ENCODE measurements at regions not wholly inside any gene's neighbourhood (a gene's known extent, or its start where the extent isn't known, plus 50 kb on each side); places are given as distances from the start of the nearest gene placed in this dataset.

DNA sequence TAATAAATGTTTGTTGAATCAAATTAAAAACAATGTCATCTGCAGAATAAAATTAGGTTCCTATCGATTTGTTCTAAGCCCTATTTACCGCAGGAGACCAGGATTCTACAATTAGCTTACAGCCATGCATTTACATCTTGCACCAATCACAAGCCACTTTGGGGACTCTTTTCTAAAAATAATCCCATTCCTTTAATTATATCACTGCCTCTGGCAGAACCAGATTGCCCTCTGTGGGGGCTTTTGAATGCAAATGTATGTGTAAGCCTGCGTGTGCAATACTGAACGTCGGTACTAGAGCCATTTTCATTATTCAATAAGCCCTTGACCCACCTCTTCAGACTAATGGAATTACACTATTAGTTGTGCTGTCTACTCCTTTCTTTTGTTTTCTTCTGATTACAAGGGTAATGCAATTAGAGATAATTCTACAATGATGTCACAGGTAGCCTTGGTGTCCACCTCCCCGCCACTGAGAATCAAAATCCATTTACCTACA is 391.3 kb upstream of the XYLT1 start:
- no peak for DNase-seq

- no peak for DNase-seq
Measured at GRCh38 chr16:17858061-17858460, 387.3 kb upstream of the XYLT1 start.

GRCh38 chr16:17853958-17854357 is 383.2 kb upstream of the XYLT1 start:
- no peak for DNase-seq

DNA sequence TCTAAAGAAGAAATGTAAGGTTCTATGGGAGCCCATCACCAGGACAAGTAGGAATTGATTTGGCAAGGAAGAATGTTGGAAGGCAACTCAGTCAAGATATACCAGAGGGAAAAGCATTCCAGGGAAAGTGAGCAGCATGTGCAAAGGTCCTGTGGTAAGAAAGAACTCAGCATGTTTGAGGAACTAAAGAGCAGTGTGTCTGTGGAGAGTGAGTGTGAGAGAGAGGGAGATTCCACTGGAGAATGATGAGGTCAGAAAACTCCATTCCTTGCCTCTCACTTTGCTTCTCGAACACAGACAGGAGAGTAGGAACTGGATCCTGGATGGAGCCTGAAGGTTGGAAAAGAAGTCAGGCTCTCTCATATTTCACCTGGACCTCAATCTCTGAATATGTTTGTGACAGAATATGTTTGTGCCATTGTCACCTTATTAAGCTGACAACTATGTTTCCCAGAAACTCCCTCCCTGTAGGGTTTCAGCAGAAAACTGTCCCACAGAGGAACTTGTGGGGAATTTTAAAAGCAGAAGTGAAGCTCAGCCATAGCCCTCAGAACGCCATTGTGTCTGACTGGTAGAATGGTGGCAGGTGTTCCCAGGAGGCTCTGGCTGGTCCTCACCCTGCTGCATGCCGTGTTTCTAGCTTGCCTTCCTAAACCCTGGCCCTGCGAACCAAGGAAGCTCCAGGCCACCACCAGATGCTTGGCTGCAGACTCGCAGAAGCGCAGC is 382.4 kb upstream of the XYLT1 start:
- DNase-seq: no peak

GRCh38 chr16:17850581-17851250 is 380.0 kb upstream of the XYLT1 start:
- DNase-seq: peak in 1 of 2 donors; percentile 14

- DNase-seq: no peak
Measured at GRCh38 chr16:17847234-17847795, 376.6 kb upstream of the XYLT1 start.

- DNase-seq: no peak
Measured at GRCh38 chr16:17846030-17846429, 375.3 kb upstream of the XYLT1 start.

- DNase-seq: peak in 1 of 2 donors; percentile 6
Measured at GRCh38 chr16:17845031-17845430, 374.3 kb upstream of the XYLT1 start.

- DNase-seq: no peak
Measured at GRCh38 chr16:17843905-17844304, 373.1 kb upstream of the XYLT1 start.

DNA sequence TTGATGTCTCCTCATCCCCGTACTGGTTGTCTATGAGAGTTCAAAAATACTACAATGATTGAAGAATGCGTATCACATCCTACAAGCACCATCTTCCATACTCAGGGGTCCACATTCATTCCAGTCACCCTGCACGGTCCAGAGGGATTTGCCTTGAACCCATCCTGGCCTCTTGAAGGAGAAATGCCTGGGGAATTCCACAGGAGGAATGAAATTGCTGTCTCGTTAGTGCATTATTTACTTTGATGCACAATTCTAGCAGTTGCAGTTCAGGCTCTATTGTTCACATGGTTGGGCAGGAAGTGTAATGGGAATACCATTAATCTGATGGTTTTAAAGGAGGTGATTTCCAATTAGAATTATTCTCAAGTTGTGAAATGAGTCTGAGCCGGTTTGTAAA is 369.1 kb upstream of the XYLT1 start:
- no peak for DNase-seq

DNA sequence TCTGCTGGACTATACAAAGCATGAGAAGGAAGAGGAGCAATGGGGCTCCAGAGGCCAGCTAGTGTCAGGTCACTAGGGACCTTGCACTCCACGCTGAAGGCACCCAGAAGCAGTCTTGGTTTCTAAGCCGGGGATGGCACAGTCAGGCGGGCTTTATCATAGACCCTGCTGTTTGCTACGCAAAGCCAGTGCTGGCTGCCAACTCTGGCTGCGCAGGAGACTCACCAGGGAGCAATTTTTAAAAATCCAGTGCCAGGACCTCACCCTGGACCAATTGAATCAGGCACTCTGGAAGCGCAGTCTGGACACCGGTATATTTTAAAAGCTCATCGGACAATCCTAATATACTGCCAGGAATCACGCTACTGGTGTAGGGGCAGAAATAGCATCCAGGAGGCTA is 368.5 kb upstream of the XYLT1 start:
- DNase-seq: no peak

DNA sequence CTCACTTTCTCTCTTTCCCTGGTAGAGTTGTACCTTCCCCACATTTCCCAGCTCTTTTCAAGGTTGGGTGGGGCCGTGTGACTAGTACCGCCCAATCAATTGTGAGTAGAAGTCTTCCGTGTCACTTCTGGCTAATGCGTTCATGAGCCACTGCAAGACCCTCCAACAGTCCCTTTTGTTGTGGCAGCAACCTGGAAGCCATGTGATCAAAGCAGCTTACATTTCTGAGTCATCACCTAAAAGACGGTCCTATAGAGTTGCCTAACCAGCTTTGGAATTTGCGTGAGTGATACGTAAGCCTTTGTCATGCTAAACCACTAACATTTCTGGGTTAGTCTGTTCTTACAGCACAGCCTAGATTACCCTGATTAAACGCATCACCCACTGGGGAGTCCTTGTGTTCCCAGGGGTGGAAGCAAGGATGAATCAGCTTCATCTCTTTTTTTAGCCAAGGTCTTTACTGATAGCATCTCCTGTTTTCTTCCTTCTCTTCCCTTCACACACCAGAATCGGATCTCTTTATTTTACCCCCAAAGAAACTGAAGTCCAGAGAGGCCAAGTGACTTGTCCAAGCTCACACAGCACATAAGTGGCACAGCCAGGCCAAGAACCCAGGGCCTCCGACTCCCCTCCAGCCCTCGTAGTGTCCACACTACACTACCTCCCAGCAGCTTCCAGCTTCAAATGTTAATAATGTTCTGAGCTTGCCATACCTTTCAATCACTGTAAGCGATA is 366.3 kb upstream of the XYLT1 start:
- DNase-seq: no peak

GRCh38 chr16:17835118-17835876 is 364.5 kb upstream of the XYLT1 start:
- DNase-seq: no peak

- no peak for DNase-seq
Measured at GRCh38 chr16:17832738-17833137, 362.0 kb upstream of the XYLT1 start.

GRCh38 chr16:17831330-17831729 is 360.6 kb upstream of the XYLT1 start:
- DNase-seq: no peak

DNA sequence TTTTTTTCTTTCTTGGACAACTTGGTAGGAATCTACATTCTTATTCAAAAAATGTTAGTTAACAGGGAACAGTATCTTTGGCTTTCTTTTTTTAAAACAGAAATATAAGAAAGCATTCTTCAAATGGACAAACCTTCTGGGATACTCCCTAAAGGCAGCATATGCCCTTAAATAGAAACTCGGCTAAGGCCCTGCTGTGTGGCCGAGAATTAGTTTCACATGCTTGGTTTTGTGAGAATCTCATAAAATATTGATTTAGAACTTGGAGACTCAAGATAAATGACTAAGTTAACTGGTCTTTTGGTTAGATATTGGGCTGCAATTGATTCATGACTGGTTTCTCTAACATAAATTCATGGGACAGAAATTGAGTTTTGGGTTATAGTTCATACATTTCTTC is 359.9 kb upstream of the XYLT1 start:
- DNase-seq: no peak

- no peak for DNase-seq
Measured at GRCh38 chr16:17829811-17830210, 359.1 kb upstream of the XYLT1 start.

GRCh38 chr16:17828012-17828411 is 357.3 kb upstream of the XYLT1 start:
- DNase-seq: peak in 1 of 2 donors; percentile 20

DNA sequence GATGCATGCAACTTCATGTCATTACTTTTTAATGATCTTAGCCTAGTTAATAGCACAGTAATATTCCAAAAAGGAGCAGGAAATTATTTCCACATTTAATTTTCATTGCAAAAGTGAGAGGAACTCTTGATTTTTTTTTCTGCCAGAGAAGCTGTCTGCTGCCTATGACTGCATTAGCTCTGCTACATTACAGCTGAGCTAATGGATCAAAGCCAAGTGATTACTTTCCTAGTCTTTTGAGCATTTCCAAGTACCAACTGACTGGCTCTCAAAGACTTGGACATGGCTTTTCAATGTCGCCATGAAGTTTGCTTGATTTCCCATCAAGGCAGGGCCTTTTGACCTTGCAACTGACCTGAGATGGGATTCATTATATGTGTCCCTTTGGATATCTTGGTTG is 356.6 kb upstream of the XYLT1 start:
- peak in 1 of 2 donors; percentile 21 for DNase-seq

DNA sequence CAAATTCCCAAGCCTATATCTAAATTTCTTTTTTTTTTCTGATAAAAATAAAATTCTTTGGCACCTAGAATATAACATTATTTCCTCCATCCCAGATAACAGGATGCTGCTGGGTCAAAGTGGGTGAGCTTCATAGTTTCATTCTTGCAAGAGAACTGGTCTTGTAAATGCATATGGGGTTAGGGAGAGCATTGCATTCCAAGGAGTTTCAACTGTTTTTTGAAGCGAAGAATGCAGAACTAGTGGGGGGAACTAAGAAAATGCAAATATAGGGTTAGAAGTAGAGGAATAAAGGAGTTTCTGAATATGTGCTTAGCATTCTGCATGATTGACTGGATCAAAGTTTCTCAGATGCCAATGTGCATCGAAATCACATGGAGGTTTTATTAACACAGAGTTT is 347.2 kb upstream of the XYLT1 start:
- no peak for DNase-seq

DNA sequence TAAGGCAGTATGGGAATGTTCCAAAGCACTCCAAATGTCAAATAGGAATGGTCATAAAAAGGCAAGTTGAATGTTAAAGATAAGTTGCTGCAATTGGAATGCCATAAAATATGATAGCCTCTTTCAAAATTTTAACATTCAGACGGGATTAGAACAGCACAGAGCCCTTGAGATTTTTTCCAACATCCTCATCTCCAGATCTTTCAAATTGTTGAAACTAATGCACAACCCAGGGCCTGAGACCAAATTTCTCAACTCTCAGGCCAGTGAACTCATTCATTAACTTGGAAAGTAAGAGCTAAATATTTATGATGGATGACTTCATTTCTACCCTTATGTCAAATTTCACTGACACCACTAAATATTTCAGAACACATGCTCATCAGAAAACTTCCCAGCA is 346.5 kb upstream of the XYLT1 start:
- no peak for DNase-seq

- DNase-seq: no peak
Measured at GRCh38 chr16:17812771-17813170, 342.0 kb upstream of the XYLT1 start.

All from right lung (tissue), 2 donors.